Uterus (tissue), 2 donors: ENCODE measurements at regions not wholly inside any gene's neighbourhood (a gene's known extent, or its start where the extent isn't known, plus 50 kb on each side); places are given as distances from the start of the nearest gene placed in this dataset.

Experiments
- POLR2A ChIP-seq, 2 donors: fragments of 450-650 bp; IDR thresholded peaks; one replicate each; pipeline ENCODE4 v1.6.1; 2016; ENCODE audit warnings: antibody characterized with exemption in 2 of 2, mild to moderate bottlenecking in 1 of 2, moderate library complexity in 1 of 2
- TF ChIP-seq, protein P1 (sequence below), 4 experiments: fragments of 200-600 bp in 2 of 4; fragments of 450-650 bp in 2 of 4; sonication (generic) in 2 of 4; IDR thresholded peaks; one replicate each; pipeline ENCODE4 v1.5.1; 2016 to 2019; ENCODE audit warnings: antibody characterized with exemption in 4 of 4, mild to moderate bottlenecking in 2 of 4, moderate library complexity in 1 of 4

DNA sequence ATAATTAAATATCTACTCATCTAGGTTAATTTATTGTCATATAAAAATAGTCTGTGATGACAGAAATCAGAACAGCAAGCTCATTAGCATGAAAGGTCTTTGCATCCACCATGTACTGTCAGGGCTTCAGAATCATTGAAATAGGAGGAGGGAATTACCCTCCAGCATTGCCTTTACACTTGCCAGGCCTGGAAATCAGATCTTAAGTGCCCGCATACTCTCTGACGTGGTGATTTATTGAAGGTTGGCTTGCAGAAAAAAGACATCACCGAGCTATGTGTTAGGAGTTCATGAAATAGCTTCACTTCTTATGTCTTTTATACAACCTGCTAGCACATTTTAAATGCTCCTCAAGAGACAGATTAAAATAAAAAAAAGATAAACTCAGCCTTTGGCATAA is 661.7 kb upstream of the SLITRK1 start:
- TF ChIP-seq, protein P1, sequence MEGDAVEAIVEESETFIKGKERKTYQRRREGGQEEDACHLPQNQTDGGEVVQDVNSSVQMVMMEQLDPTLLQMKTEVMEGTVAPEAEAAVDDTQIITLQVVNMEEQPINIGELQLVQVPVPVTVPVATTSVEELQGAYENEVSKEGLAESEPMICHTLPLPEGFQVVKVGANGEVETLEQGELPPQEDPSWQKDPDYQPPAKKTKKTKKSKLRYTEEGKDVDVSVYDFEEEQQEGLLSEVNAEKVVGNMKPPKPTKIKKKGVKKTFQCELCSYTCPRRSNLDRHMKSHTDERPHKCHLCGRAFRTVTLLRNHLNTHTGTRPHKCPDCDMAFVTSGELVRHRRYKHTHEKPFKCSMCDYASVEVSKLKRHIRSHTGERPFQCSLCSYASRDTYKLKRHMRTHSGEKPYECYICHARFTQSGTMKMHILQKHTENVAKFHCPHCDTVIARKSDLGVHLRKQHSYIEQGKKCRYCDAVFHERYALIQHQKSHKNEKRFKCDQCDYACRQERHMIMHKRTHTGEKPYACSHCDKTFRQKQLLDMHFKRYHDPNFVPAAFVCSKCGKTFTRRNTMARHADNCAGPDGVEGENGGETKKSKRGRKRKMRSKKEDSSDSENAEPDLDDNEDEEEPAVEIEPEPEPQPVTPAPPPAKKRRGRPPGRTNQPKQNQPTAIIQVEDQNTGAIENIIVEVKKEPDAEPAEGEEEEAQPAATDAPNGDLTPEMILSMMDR (IDR thresholded peaks at IDR 0.05): no peak
- TF ChIP-seq POLR2A (IDR thresholded peaks at IDR 0.05): no peak
